ENCODE measurements at regions not wholly inside any gene's neighbourhood (a gene's known extent, or its start where the extent isn't known, plus 50 kb on each side); places are given as distances from the start of the nearest gene placed in this dataset.

DNA sequence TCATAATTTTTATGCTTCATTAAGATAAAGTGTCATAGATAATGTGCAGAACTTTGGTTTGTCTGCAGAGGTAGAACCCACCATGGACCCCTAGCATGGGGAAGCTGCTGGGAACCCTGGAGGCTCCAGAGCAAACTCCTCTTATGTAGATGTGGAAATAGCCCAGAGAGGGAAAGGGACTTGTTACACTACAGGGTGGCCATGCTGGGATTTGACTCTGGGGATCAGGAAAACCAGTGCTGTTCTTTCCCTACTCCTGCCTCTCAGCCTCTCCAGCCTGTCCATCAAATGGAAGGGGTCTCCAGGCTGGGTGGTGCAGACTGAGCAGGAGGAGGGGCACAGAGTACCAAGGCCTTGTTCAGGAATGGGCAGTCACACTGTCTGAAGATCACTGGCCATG lies 54.2 kb downstream of the MSX1 start:
- DNase-seq (ENCODE audit: extremely low read depth in 1 of 4, low spot score in 3 of 4) (no peak), ATAC-seq (no peak), FAIRE-seq (no peak)
- Histone ChIP-seq H3K4me2 (ENCODE audit: insufficient read depth, low read length) (no peak overlapping the region), H3K79me2 (ENCODE audit: control insufficient read depth, insufficient read depth, low read length) (no peaks in the 10 kb centered on the region), H3K27me3 (ENCODE audit: control insufficient read depth in 2 of 2, insufficient read depth in 2 of 2, low read length in 2 of 2) (no peaks in the 10 kb centered on the region), H3K27ac (ENCODE audit: extremely low read depth, low read depth, low read length) (no peak overlapping the region), H3K9me3 (replicated peaks; ENCODE audit: control insufficient read depth, insufficient read depth, low read depth, low read length) (no peaks in the 10 kb centered on the region), H3K9ac (ENCODE audit: insufficient read depth in 1 of 2, low read depth in 2 of 2, low read length in 2 of 2) (no peak overlapping the region), H3K4me3 (no peak overlapping the region), H2AFZ (ENCODE audit: low read depth, low read length) (no peak overlapping the region), H3K9me1 (ENCODE audit: control insufficient read depth, insufficient read depth, low read length) (no peaks in the 10 kb centered on the region), H3K36me3 (ENCODE audit: control insufficient read depth, insufficient read depth, low read length) (no peaks in the 10 kb centered on the region), H3K4me1 (replicated peaks in 1 of 2; ENCODE audit: control insufficient read depth in 2 of 2, insufficient read depth in 2 of 2, low read length in 2 of 2) (no peaks in the 10 kb centered on the region), H4K20me1 (replicated peaks; ENCODE audit: control insufficient read depth, insufficient read depth, low read length) (no peaks in the 10 kb centered on the region)
- POLR2A ChIA-PET: interaction anchor here (0.6 kb wide), 1 partner anchor 514 kb away, joined by 3 read pairs; no protein-coding TSS in a partner anchor
- no TSS peak for BruUV-seq (replicated peaks)
- CTCF ChIA-PET (ENCODE audit: low intra/inter-chr PET ratio): no interaction called here
- in situ Hi-C loops (cut with MboI): no loop called here
- TF ChIP-seq, protein P1, sequence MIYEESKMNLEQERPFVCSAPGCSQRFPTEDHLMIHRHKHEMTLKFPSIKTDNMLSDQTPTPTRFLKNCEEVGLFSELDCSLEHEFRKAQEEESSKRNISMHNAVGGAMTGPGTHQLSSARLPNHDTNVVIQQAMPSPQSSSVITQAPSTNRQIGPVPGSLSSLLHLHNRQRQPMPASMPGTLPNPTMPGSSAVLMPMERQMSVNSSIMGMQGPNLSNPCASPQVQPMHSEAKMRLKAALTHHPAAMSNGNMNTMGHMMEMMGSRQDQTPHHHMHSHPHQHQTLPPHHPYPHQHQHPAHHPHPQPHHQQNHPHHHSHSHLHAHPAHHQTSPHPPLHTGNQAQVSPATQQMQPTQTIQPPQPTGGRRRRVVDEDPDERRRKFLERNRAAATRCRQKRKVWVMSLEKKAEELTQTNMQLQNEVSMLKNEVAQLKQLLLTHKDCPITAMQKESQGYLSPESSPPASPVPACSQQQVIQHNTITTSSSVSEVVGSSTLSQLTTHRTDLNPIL (CRISPR knock-in tag; IDR thresholded peaks at IDR 0.05): no peak
- TF ChIP-seq SMAD4 (CRISPR knock-in tag; conservative IDR thresholded peaks at IDR 0.05): no peak
- intact Hi-C loops (cut with micrococcal nuclease): no loop called here

GRCh38 chr4:4914059-4914820 lies 54.8 kb downstream of the MSX1 start:
- Histone ChIP-seq H3K4me1 (replicated peaks in 1 of 2; ENCODE audit: control insufficient read depth in 2 of 2, insufficient read depth in 2 of 2, low read length in 2 of 2) (no peaks in the 10 kb centered on the region), H2AFZ (ENCODE audit: low read depth, low read length) (no peak overlapping the region), H3K9ac (ENCODE audit: insufficient read depth in 1 of 2, low read depth in 2 of 2, low read length in 2 of 2) (no peak overlapping the region), H3K9me3 (replicated peaks; ENCODE audit: control insufficient read depth, insufficient read depth, low read depth, low read length) (no peaks in the 10 kb centered on the region), H3K27me3 (ENCODE audit: control insufficient read depth in 2 of 2, insufficient read depth in 2 of 2, low read length in 2 of 2) (no peaks in the 10 kb centered on the region), H3K4me3 (no peak overlapping the region), H4K20me1 (replicated peaks; ENCODE audit: control insufficient read depth, insufficient read depth, low read length) (no peaks in the 10 kb centered on the region), H3K79me2 (ENCODE audit: control insufficient read depth, insufficient read depth, low read length) (no peaks in the 10 kb centered on the region), H3K36me3 (ENCODE audit: control insufficient read depth, insufficient read depth, low read length) (no peaks in the 10 kb centered on the region), H3K27ac (ENCODE audit: extremely low read depth, low read depth, low read length) (no peak overlapping the region), H3K9me1 (ENCODE audit: control insufficient read depth, insufficient read depth, low read length) (no peaks in the 10 kb centered on the region), H3K4me2 (ENCODE audit: insufficient read depth, low read length) (no peak overlapping the region)
- no peak for DNase-seq (ENCODE audit: extremely low read depth in 1 of 4, low spot score in 3 of 4)
- FAIRE-seq: no peak
- ChIA-PET POLR2A (interaction anchor here (0.6 kb wide), 1 partner anchor 515 kb away, joined by 3 read pairs; no protein-coding TSS in a partner anchor), CTCF (ENCODE audit: low intra/inter-chr PET ratio) (no interaction called here)
- in situ Hi-C loops (cut with MboI) (no loop called here), intact Hi-C loops (cut with micrococcal nuclease) (no loop called here)
- BruUV-seq (replicated peaks): no TSS peak
- 3% methylated on average over 4 of the region's 4 CpGs for WGBS (ENCODE audit: insufficient coverage, low coverage, missing lambda C conversion rate)
- no peak for ATAC-seq
- TF ChIP-seq ATF3 (IDR thresholded peaks at IDR 0.05) (peak; percentile 83), ATF3 (CRISPR knock-in tag; conservative IDR thresholded peaks at IDR 0.05) (no peak), KDM4B (IDR thresholded peaks at IDR 0.05; ENCODE audit: borderline replicate concordance in 2 of 2, low read depth in 1 of 2) (no peak), CEBPG (CRISPR knock-in tag; IDR thresholded peaks at IDR 0.05) (no peak), CEBPG (tag; conservative IDR thresholded peaks at IDR 0.05 in 1 of 2, IDR thresholded peaks at IDR 0.05 in 1 of 2) (peak in 1 of 2 experiments; percentile 89; a peak in 2 of 4 replicates), JUN (IDR thresholded peaks at IDR 0.05; ENCODE audit: borderline replicate concordance, low read depth, low read length) (peak; percentile 52; the same call in 1 of the 2 replicates), JUN (CRISPR knock-in tag; IDR thresholded peaks at IDR 0.05; ENCODE audit: borderline replicate concordance) (no peak), JUND (IDR thresholded peaks at IDR 0.05; ENCODE audit: borderline replicate concordance, low read depth, low read length) (0 out of 2 replicates have a peak, but pooled peaks have one; percentile 10), JUND (tag; IDR thresholded peaks at IDR 0.05; ENCODE audit: borderline replicate concordance, low read depth, low read length) (no peak), FOSL1 (tag; conservative IDR thresholded peaks at IDR 0.05) (peak; percentile 39; the same call in 1 of the 2 replicates), WHSC1 (IDR thresholded peaks at IDR 0.05; ENCODE audit: low read length) (no peak)

Measured in K562 (cell line).